SU-DHL-6 (cell line): ENCODE measurements at regions not wholly inside any gene's neighbourhood (a gene's known extent, or its start where the extent isn't known, plus 50 kb on each side); places are given as distances from the start of the nearest gene placed in this dataset.

Experiments used
- CTCF ChIP-seq: fragments of 200-600 bp; sonication (generic); IDR thresholded peaks from one replicate; pipeline ENCODE4 v1.5.1; 2017; ENCODE audit warnings: antibody characterized with exemption, mild to moderate bottlenecking, low read length, moderate library complexity; ENCODE audit not compliant: insufficient read depth, poor library complexity, severe bottlenecking
- EZH2phosphoT487 ChIP-seq: fragments of 200-600 bp; sonication (generic), shearing (Covaris generic); conservative IDR thresholded peaks from 2 replicates; pipeline ENCODE4 v1.6.1; 2018; ENCODE audit warnings: mild to moderate bottlenecking, antibody characterized with exemption, low read length, moderate library complexity, mixed read lengths

- TF ChIP-seq CTCF (no peak), EZH2phosphoT487 (no peak)
These were observed 365.5 kb downstream of the PCDH7 start for GRCh38 chr4:31085689-31086088.
